ENCODE measurements at regions not wholly inside any gene's neighbourhood (a gene's known extent, or its start where the extent isn't known, plus 50 kb on each side); places are given as distances from the start of the nearest gene placed in this dataset.

DNA sequence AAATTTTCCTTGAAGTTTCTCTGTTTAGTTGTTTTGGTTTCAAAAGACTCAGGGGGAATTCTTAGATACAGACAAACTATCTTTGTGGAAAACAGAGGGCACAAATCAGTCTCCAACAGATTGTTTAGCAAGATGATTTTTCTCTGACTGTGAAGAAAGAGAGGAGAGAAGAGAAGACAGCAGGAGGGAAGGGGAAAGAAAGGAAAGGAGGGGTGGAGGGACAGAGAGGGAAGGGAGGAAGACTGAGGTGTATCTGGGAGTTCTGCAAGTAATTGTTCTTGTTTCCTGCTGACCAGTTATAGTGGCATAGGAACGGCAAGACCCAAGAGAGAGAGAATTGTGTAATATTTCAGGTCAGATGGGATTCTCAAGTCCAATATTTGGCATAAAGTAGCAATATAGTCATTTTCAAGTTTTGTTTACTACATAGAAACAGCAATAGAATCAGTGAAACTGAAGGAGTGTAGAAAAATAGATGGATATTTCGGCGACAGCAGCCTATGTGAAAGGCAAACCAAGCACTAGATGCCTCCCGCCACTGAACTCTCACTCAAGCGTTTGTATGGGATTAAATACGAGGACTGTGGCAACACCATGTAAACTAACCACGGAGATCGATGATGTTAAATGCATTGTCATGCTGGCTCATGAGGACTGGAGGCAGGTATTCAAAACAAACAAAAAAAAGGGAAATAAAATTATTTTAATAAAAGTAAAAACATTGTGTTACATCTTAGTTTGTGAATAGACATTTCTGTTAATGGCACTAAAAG, 342.5 kb downstream of the SLC16A7 start:
- Mint-ChIP-seq H3K27me3 (ENCODE audit: low read depth) (no peaks in the 10 kb centered on the region), H3K36me3 (ENCODE audit: insufficient read depth in 2 of 2) (no peaks in the 10 kb centered on the region), H3K4me1 (ENCODE audit: low read depth) (no peaks in the 10 kb centered on the region), H3K4me3 (no peak overlapping the region), H3K27ac (no peak overlapping the region), H3K9me3 (peaks cover 4 to 5% of the 10 kb centered on the region in 2 donors)
- DNase-seq (no peak), ATAC-seq (replicated peaks in 1 of 2) (no peak)

DNA sequence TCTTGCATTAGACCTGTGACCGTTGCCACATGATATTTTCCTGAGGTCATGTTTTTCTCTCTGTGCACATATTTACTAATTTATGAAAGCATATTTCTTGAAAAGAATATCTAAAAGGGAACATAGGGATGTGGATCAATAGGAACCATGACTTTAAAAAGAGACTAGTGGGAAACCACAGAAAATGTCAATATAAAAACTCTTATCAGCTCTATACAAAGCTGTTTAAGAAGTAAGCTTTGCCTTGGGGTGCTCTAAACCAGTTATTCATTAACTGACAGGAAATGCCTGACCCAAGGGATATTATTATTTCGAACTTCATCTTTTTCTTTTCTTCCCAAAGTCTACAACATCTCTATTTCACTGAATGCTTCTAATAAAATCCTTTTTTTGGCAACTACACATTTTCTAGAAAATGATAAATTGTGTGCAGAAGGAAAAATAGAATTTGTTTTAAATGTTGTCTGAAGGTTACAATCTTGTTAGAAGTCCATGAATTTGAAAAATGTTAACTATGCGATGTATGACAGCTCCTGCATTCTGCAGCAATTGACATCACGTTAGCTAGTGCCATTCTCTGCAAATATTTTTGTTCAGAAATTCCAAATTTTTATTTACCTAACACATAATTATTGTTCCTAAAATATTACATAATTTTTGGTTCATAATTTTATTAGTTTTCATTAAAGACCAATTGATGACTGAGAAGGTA, 345.0 kb downstream of the SLC16A7 start:
- Mint-ChIP-seq H3K9me3 (peaks cover 0 to 3% of the 10 kb centered on the region in 2 donors), H3K27me3 (ENCODE audit: low read depth) (no peaks in the 10 kb centered on the region), H3K4me1 (ENCODE audit: low read depth) (no peaks in the 10 kb centered on the region), H3K27ac (no peak overlapping the region), H3K36me3 (ENCODE audit: insufficient read depth in 2 of 2) (no peaks in the 10 kb centered on the region), H3K4me3 (no peak overlapping the region)
- no peak for ATAC-seq (replicated peaks in 1 of 2)
- DNase-seq = no peak

DNA sequence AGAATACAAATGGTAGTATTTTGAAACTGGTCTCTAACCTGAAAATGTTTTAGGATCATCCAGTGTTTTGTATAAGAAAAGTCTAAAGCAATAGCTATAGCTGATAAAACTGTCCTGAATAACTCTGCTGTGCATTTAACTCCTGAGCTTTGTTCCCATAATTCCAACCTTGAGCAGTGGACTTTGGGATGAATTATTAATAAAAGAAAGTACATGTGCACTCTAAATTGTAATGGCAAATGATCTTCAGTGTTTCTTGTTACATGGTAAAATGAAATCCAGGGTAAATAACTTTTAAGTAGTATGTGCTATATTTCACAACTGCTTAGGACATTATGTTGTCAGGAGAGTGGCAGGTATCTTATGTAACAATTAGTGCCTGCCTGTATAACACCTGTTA, 345.6 kb downstream of the SLC16A7 start:
- Mint-ChIP-seq H3K9me3 (peaks cover 0 to 3% of the 10 kb centered on the region in 2 donors), H3K4me3 (no peak overlapping the region), H3K36me3 (ENCODE audit: insufficient read depth in 2 of 2) (no peaks in the 10 kb centered on the region), H3K4me1 (ENCODE audit: low read depth) (no peaks in the 10 kb centered on the region), H3K27me3 (ENCODE audit: low read depth) (no peaks in the 10 kb centered on the region), H3K27ac (no peak overlapping the region)
- ATAC-seq (replicated peaks in 1 of 2) (no peak), DNase-seq (no peak)

DNA sequence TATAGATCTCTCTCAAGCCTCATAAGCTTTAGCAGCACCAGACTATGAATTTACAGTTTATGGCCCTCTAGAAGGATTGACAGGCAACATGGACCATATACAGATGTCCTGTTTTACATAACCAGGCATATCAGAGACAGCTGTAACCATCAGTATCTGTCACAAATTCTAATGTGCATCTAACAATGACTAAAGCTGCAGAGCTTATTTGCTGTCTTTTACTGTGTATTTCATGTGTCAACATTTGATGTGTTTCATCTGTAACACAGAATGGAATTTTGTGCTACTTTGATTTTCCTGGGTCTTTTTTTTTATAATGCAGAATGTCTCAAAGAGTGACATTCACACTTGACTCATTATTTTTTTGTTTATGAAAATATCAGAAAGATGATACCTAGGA, 348.3 kb downstream of the SLC16A7 start:
- Mint-ChIP-seq H3K27ac (no peak overlapping the region), H3K4me3 (no peak overlapping the region), H3K4me1 (ENCODE audit: low read depth) (no peaks in the 10 kb centered on the region), H3K9me3 (peaks cover 0 to 8% of the 10 kb centered on the region in 2 donors), H3K27me3 (ENCODE audit: low read depth) (no peaks in the 10 kb centered on the region), H3K36me3 (ENCODE audit: insufficient read depth in 2 of 2) (peaks cover 0 to 1% of the 10 kb centered on the region in 2 donors)
- ATAC-seq (replicated peaks in 1 of 2) (no peak), DNase-seq (no peak)

DNA sequence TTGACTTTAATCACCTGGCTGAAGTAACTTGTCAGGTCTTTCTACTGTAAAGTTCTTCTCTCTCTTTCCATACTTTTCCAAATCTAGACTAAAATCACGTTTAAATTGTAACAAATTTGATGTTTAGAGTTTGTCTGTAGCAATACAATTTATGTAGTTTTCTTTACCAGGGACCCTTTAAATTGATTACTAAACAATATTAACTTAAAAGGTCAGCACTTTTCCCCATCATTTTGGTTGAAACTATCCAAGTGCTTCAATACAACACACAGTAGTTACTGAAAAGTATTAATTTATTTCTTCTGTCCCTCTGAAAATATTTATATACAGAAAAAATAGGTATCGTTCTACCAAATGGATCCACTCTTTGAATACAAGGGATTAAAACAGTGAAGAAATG, 350.8 kb downstream of the SLC16A7 start:
- Mint-ChIP-seq H3K4me1 (ENCODE audit: low read depth) (no peaks in the 10 kb centered on the region), H3K27ac (no peak overlapping the region), H3K9me3 (peaks cover 0 to 10% of the 10 kb centered on the region in 2 donors), H3K4me3 (no peak overlapping the region), H3K27me3 (ENCODE audit: low read depth) (no peaks in the 10 kb centered on the region), H3K36me3 (ENCODE audit: insufficient read depth in 2 of 2) (peaks cover 0 to 1% of the 10 kb centered on the region in 2 donors)
- DNase-seq (no peak), ATAC-seq (replicated peaks in 1 of 2) (no peak)

DNA sequence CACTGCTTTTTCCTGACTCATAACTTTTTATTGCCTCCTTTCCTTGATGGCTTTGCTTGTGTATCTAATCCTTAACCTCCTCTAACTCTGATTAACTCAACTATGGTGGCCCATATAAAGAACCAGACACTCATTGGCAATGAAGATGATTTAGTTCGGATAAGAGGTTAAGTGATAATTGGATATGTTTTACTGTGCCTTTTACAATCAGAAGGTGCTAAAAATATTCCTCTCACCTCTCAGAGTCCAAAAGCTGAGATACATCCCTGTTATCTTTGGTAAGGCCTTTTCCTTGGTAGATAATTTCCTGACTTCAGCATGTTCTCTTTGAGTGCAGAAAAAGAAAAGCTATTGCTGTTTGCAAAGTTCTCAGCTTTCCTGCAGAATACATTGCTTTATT, 367.7 kb downstream of the SLC16A7 start:
- ATAC-seq (replicated peaks in 1 of 2) (no peak), DNase-seq (no peak)
- Mint-ChIP-seq H3K27me3 (ENCODE audit: low read depth) (no peaks in the 10 kb centered on the region), H3K36me3 (ENCODE audit: insufficient read depth in 2 of 2) (no peaks in the 10 kb centered on the region), H3K9me3 (peaks cover 2 to 7% of the 10 kb centered on the region in 2 donors), H3K4me3 (no peak overlapping the region), H3K27ac (no peak overlapping the region), H3K4me1 (ENCODE audit: low read depth) (no peaks in the 10 kb centered on the region)

DNA sequence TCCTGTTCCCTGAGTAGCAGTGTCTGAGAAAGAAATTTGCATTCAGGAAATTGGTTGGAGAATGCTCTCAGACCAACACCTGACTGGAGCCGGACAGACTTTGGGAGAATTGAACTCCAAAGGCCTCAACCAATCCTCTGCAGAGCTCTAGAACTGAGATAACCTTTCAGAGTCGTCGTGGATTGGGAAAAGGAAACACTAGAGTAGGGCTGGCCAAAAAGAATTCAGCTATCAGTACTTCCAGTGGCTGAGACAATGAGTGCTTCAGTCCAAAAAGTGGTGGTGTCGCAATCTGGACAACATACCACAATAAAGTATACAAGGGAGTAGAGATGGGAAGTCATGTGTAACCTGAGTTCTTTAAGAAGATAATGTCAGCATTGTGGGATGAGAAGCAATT, 377.1 kb downstream of the SLC16A7 start:
- H3K9me3 Mint-ChIP-seq = peaks cover 0 to 2% of the 10 kb centered on the region in 2 donors
- no peaks in the 10 kb centered on the region for H3K36me3 Mint-ChIP-seq (ENCODE audit: insufficient read depth in 2 of 2)
- no peak for DNase-seq

DNA sequence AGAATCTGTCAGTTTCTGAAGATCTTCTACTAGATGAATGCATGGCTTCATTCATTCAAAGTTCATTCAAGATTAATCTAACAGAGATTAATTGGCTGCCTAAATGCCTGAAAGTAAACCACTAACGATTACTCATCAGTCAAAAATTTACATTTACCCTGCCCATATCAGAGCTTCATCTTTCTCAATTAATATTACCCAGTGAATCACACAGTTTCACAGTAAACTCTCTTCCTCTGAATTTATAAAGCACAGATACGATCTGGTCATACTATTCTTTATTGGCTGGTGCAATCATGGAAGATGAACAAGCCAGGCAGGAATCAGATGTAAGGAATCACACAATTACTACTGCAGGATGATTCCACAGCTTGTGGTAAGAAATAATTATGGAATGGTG, 377.7 kb downstream of the SLC16A7 start:
- H3K9me3 Mint-ChIP-seq = peaks cover 0 to 2% of the 10 kb centered on the region in 2 donors
- H3K27me3 Mint-ChIP-seq (ENCODE audit: low read depth) = no peaks in the 10 kb centered on the region
- H3K36me3 Mint-ChIP-seq (ENCODE audit: insufficient read depth in 2 of 2) = no peaks in the 10 kb centered on the region
- ATAC-seq (replicated peaks in 1 of 2) (no peak), DNase-seq (no peak)
- no peaks in the 10 kb centered on the region for H3K4me1 Mint-ChIP-seq (ENCODE audit: low read depth)
- H3K4me3 Mint-ChIP-seq = no peak overlapping the region
- no peak overlapping the region for H3K27ac Mint-ChIP-seq

More for the DNA sequence above, 377.1 kb downstream of the SLC16A7 start:
- no peak overlapping the region for H3K4me3 Mint-ChIP-seq
- H3K4me1 Mint-ChIP-seq (ENCODE audit: low read depth) = no peaks in the 10 kb centered on the region
- H3K27ac Mint-ChIP-seq = no peak overlapping the region
- no peaks in the 10 kb centered on the region for H3K27me3 Mint-ChIP-seq (ENCODE audit: low read depth)
- ATAC-seq (replicated peaks in 1 of 2) = no peak

DNA sequence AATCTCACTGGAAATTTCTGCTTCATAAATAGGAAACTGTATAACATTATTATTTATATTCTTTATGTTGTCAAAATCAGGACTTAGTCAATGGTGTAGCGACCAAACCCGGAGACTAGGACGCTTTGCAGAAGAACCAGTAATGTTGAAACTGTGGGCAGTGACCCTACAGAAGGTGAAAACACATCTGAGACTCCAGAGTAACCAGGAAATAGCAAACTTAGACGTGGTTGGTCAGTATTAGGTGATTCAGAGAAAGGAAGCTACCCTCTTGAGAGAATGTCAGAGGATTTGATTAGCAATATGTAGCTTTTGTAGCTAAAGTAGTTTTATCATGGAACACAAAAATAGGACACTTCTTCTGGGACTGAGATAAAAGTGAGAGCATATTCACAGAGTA, 381.9 kb downstream of the SLC16A7 start:
- H3K27me3 Mint-ChIP-seq (ENCODE audit: low read depth) = no peaks in the 10 kb centered on the region
- no peak overlapping the region for H3K27ac Mint-ChIP-seq
- DNase-seq = no peak
- no peak for ATAC-seq (replicated peaks in 1 of 2)
- H3K36me3 Mint-ChIP-seq (ENCODE audit: insufficient read depth in 2 of 2) = no peaks in the 10 kb centered on the region
- H3K9me3 Mint-ChIP-seq = peaks cover 0 to 2% of the 10 kb centered on the region in 2 donors
- no peak overlapping the region for H3K4me3 Mint-ChIP-seq
- H3K4me1 Mint-ChIP-seq (ENCODE audit: low read depth) = no peaks in the 10 kb centered on the region

DNA sequence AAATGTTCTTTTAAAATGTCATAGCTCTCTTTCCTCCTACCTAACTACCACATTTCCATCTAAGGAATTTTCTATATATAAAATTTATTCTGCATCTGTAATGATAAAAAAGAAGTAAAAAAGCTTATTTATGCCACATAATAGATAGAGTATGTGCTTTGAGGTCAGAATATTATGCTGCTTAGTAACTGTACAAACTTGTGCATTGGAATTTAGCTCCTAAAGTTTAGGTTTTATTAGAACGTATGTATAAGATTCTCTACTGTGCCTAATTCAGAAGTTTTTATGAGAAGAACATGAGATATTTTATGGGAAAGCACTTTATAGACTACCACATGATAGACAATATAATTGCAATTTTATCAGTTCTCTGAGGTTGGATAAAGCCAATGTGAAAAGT, 384.6 kb downstream of the SLC16A7 start:
- no peaks in the 10 kb centered on the region for H3K27me3 Mint-ChIP-seq (ENCODE audit: low read depth)
- H3K36me3 Mint-ChIP-seq (ENCODE audit: insufficient read depth in 2 of 2) = no peaks in the 10 kb centered on the region
- no peak overlapping the region for H3K4me3 Mint-ChIP-seq
- H3K27ac Mint-ChIP-seq = no peak overlapping the region
- DNase-seq (no peak), ATAC-seq (replicated peaks in 1 of 2) (no peak)
- H3K9me3 Mint-ChIP-seq = peaks cover 3 to 11% of the 10 kb centered on the region in 2 donors
- H3K4me1 Mint-ChIP-seq (ENCODE audit: low read depth) = no peaks in the 10 kb centered on the region

DNA sequence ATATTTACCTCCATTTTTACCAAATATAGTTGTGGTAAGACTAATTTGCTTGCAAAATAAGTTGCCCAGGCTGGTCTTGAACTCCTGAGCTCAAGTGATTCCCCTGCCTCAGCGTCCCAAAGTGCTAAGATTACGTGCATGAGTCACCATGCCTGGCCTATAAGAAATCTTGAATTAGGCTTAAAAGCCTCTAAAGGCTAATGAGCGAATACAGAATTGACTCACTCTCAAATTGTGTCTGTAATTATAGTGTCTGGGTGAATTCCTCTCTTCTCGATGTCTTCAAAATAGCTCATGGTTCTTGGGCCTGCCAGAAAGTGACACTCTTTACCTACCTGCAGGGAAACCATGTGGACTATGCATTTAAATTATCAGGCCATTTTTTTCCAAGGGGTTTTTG, 403.5 kb downstream of the SLC16A7 start:
- Mint-ChIP-seq H3K27me3 (ENCODE audit: low read depth) (no peaks in the 10 kb centered on the region), H3K36me3 (ENCODE audit: insufficient read depth in 2 of 2) (no peaks in the 10 kb centered on the region), H3K27ac (no peak overlapping the region), H3K4me3 (no peak overlapping the region), H3K4me1 (ENCODE audit: low read depth) (no peaks in the 10 kb centered on the region), H3K9me3 (peaks cover 0 to 2% of the 10 kb centered on the region in 2 donors)
- no peak for ATAC-seq (replicated peaks in 1 of 2)
- DNase-seq = no peak

DNA sequence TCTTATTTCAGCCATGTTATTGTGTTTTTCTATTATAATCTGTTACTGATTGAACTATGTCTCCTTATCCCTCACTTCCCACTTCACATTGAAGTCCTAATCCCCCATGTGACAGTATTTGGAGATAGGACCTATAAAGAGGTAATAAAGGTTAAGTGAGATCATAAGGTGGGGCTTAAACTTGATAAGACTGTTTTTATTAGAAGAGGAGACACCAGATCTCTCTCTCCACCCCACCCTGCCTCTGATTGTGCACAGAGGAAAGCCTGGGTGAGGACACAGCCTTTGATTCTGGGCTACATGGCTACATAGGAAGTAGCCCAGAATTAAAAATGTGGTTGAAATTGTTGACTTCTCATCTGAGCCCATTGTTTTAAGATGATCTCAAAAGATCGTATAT, 414.7 kb downstream of the SLC16A7 start:
- Mint-ChIP-seq H3K27me3 (ENCODE audit: low read depth) (no peaks in the 10 kb centered on the region), H3K36me3 (ENCODE audit: insufficient read depth in 2 of 2) (no peaks in the 10 kb centered on the region)
- no peak for ATAC-seq (replicated peaks in 1 of 2)

DNA sequence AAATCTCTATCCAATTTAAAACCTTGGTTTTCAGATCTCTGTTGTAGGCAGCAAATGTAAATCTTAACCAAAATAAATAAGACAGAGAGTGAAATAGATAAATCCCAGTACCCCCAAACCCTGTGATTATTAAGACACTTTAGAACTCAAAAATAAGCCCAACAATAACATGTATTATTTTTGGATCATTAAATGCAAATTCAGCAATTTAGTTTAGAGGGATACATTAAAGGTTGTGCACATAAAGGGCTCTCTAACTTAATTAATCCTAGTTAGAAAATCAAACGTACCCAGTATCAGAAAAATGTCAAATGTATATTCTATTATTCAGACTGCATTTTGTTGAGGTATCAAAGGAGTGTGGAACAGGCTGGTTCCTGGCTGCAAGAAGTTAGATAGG, 416.8 kb downstream of the SLC16A7 start:
- ATAC-seq (replicated peaks in 1 of 2) (no peak), DNase-seq (no peak)
- H3K9me3 Mint-ChIP-seq = peaks cover 0 to 1% of the 10 kb centered on the region in 2 donors
- H3K36me3 Mint-ChIP-seq (ENCODE audit: insufficient read depth in 2 of 2) = no peaks in the 10 kb centered on the region
- H3K27ac Mint-ChIP-seq = no peak overlapping the region
- H3K4me1 Mint-ChIP-seq (ENCODE audit: low read depth) = no peaks in the 10 kb centered on the region
- H3K4me3 Mint-ChIP-seq = no peak overlapping the region
- H3K27me3 Mint-ChIP-seq (ENCODE audit: low read depth) = no peaks in the 10 kb centered on the region

More for the DNA sequence above, 414.7 kb downstream of the SLC16A7 start:
- no peaks in the 10 kb centered on the region for H3K4me1 Mint-ChIP-seq (ENCODE audit: low read depth)
- H3K9me3 Mint-ChIP-seq = peaks cover 0 to 1% of the 10 kb centered on the region in 2 donors
- H3K27ac Mint-ChIP-seq = no peak overlapping the region
- no peak for DNase-seq
- no peak overlapping the region for H3K4me3 Mint-ChIP-seq

Measured in activated T-cell treated with anti-CD3 and anti-CD28 coated beads, Interleukin-2, amount 50 U/mL, for 72 hours (primary cell).